ENCODE measurements at regions not wholly inside any gene's neighbourhood (a gene's known extent, or its start where the extent isn't known, plus 50 kb on each side); places are given as distances from the start of the nearest gene placed in this dataset.
"Not testable (repeated sequence)": the region's sequence is repeated elsewhere in the genome, so short reads cannot be mapped to it uniquely, and the experiment has no call there.

DNA sequence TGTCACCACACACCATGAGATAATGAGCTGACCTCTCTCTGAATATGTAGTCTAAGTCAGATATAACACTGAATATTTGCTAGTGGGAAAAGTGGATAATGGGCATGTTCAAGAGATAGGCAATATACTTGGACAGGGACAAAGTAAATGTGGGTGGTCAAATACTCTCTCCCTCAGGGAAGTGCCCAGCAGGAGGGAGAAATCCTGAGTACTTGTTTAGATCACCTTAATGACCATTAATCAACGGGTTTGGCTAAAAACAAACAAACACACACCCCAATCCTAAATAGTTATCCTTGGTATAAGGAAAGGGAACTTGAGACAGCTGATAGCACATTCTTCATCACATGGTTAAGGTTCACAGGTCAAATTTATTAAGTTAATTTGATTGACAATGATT lies 933.5 kb downstream of the C4orf33 start:
- no peak for DNase-seq

DNA sequence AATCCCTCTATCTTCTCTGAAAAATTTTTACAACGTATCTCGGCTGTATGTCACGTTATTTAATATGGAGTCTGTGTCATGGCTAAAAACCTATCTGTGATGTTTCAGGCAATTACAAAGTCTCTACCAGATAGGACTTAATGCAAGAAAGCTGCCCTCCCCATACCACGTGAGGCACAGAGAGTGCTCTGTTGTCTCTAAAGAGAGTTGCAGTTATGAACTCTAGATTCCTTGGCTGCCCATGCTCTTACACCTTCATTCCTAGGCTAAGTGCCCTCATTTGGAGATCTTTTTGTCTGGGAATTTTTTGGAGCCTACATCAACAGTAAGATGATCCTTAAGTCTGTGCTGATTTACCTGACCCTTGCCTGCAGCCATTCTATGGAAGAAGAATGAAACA lies 935.9 kb downstream of the C4orf33 start:
- no peak for DNase-seq

- not testable (repeated sequence) for DNase-seq
Observed at GRCh38 chr4:130033657-130034056, 937.7 kb downstream of the C4orf33 start.

GRCh38 chr4:130034876-130035275 lies 938.9 kb downstream of the C4orf33 start:
- no peak for DNase-seq

GRCh38 chr4:130035391-130035790 lies 939.4 kb downstream of the C4orf33 start:
- DNase-seq: no peak

DNA sequence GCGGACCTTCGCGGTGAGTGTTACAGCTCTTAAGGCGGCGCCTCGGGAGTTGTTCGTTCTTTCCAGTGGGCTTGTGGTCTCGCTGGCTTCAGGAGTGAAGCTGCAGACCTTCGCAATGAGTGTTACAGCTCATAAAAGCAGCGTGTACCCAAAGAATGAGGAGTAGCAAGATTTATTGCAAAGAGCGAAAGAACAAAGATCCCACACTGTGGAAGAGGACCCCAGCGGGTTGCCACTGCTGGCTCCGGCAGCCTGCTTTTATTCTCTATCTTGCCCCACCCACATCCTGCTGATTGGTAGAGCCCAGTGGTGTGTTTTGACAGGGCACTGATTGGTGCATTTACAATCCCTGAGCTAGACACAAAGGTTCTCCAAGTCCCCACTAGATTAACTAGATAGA lies 941.9 kb downstream of the C4orf33 start:
- DNase-seq: not testable (repeated sequence)

DNA sequence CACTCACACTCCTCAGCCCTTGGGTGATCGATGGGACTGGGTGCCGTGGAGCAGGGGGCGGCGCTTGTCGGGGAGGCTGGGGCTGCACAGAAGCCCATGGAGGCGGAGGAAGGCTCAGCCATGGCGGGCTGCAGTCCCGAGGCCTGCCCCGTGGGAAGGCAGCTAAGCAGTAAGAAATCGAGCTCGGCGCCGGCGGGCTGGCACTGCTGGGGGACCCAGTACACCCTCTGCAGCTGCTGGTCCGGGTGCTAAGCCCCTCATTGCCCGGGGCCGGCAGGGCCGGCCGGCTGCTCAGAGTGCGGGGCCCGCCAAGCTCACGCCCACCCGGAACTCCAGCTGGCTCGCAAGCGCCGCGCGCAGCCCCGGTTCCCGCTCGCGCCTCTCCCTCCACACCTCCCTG lies 942.6 kb downstream of the C4orf33 start:
- not testable (repeated sequence) for DNase-seq

GRCh38 chr4:130043732-130044160 lies 947.8 kb downstream of the C4orf33 start:
- no peak for DNase-seq

GRCh38 chr4:130044788-130045531 lies 949.0 kb downstream of the C4orf33 start:
- no peak for DNase-seq

DNA sequence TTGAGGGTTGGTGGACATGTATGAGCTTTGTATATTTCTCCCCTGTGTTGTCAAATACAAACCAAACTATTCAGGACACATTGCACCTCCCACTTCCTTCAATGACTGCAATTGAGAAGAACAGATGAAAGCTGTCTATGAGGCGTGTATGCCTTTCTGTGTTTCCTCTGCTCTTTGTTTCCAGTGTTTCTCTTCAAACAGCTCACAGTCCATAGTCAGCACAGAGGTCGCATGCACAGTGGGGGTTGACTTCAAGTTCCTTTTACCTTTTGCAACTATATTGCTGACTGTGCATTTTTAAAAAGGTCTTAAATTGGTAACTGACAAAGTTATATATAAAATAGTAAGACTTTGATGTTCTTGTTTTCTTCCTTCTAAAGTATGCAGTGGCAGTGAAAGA lies 957.8 kb downstream of the C4orf33 start:
- DNase-seq: no peak

DNA sequence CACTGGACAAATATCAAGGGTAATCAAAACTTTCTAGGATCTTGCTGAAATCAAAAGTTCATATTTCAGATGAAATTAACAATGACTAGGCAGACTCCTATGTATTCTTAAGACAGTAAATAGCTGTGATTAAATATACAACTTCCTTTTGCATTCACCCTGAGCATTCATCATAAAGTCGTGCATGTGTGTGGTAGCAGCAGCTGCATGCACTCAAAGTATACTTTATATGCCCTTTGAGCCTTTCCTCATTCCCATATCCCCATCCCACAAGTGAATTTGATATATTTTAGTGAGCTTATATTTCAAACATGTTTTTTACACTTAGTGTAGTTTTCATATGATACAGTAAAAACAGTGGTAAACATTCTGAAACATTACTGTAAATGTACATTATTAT lies 959.0 kb downstream of the C4orf33 start:
- no peak for DNase-seq

DNA sequence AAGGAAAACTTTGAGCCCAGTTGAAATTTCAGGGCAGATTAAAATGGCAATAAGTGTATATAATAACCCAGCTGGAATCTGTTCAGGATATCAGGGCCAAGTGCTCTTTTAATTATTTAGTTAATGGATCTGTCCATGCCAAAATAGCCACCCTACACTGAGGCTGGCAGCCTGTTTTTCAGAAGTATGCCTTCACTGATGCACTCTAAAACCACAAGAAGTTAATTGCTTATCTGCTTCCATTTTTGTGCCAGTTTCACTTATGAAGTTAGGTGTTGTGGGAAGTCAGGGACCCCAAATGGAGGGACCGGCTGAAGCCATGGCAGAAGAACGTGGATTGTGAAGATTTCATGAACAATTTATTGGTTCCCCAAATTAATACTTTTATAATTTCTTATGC lies 960.3 kb downstream of the C4orf33 start:
- DNase-seq: no peak

DNA sequence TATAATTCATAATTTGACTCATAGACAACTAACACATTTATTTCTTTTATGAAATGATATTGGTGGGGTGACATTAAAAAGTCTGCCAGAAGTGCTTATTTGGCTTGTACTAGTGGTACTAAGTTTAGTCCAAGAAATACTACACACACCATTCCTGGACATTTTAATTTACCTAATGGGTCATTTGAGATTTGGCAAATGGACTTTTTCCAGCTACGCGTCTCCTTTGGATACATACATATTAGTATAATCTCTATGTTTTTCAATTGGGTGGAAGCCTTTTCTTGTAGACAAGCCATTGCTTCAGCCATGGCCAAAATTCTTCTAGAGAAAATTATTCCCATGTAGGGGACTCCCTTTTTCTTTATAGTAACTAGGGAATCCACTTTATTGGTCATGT lies 968.5 kb downstream of the C4orf33 start:
- no peak for DNase-seq

DNA sequence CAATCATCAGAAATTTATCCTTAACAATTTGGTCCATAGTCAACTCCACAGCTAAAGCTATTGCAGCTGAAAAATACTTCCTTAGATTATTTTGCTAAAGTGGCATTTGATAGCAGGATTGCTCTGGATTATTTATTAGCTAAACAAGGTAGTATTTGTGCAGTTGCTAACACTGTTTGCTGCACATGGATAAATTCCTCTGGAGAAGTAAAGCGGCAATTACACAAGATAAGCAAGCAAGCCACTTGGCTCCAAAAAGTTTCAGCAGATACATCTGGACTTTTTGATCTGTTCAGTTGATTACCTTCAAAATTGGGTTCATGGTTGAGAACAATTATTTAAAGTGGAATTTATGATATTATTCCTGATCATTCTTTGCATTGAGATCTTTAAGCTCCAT lies 971.5 kb downstream of the C4orf33 start:
- DNase-seq: no peak

GRCh38 chr4:130068072-130068471 lies 972.1 kb downstream of the C4orf33 start:
- DNase-seq: no peak

- no peak for DNase-seq
Observed at GRCh38 chr4:130071746-130072145, 975.8 kb downstream of the C4orf33 start.

GRCh38 chr4:130073145-130073790 lies 977.3 kb downstream of the C4orf33 start:
- DNase-seq: no peak

- DNase-seq: no peak
Observed at GRCh38 chr4:130074096-130074495, 978.1 kb downstream of the C4orf33 start.

DNA sequence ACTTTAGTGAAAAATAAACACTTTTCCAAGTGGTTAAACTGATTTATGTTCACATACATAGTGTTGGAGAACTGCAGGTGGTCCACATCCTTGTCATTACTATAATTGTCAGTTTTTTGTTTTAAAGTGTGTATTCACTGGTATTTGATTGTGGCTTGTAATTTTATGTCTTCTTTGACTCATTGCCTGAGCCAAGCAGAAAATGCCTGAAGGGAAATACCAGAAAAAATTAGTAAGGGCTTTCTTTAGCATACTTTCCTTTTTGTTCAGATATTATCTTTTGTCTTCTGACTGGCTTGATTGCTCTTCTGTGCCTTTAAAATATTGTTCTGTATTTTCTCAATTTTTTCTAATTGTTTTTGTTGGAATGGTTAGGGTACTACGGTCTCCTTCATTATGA lies 981.3 kb downstream of the C4orf33 start:
- no peak for DNase-seq

DNA sequence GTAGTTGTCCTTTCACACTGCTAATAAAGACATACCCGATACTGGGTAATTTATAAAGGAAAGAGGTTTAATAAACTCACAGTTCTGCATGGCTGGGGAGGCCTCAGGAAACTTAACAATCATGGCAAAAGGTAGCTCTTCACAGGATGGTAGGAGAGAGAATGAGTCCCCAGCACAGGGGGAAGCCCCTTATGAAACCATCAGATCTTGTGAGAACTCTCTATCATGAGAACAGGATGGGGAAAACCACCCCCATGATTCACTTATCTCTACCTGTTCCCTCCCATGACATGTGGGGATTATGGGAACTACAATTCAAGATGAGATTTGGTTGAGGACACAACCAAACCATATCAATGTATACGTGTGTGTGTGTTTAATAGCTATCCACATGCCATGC lies 983.1 kb downstream of the C4orf33 start:
- not testable (repeated sequence) for DNase-seq

- DNase-seq: no peak
Observed at GRCh38 chr4:130080872-130081451, 985.0 kb downstream of the C4orf33 start.

GRCh38 chr4:130090427-130090826 lies 994.5 kb downstream of the C4orf33 start:
- no peak for DNase-seq

GRCh38 chr4:130092187-130093015 lies 996.4 kb downstream of the C4orf33 start:
- no peak for DNase-seq
